H1 (cell line): ENCODE measurements at regions not wholly inside any gene's neighbourhood (a gene's known extent, or its start where the extent isn't known, plus 50 kb on each side); places are given as distances from the start of the nearest gene placed in this dataset.

ENCODE experiments used
- CTCF ChIA-PET: fragments of 300-600 bp; sonication (Branson Sonifier 250); formaldehyde crosslinking; loops from one replicate; lab custom pipeline; 2021; ENCODE audit not compliant: partially characterized antibody; lab: Charles Lee
- POLR2A ChIA-PET: fragments of 300-600 bp; sonication (Branson Sonifier 250); formaldehyde crosslinking; loops from one replicate; lab custom pipeline; 2021; ENCODE audit warnings: inconsistent platforms; ENCODE audit not compliant: partially characterized antibody; lab: Charles Lee
- DNase-seq, 2 experiments: peaks; one replicate each; pipeline versions ENCODE4 v3.0.0 to v3.0.0-alpha.2; 2010 to 2022; ENCODE audit warnings: low spot score in 2 of 2, low read depth in 1 of 2, mixed read lengths in 1 of 2
- FAIRE-seq: peaks from 2 replicates; lab custom pipeline; 2011; peaks lifted over from hg19 to GRCh38; lab: Jason Lieb, UNC
- H2AFZ ChIP-seq: 2 replicates; pipeline ENCODE4 v1.8.1; 2012; ENCODE audit warnings: low read length, inconsistent platforms
- H2AK5ac ChIP-seq: 2 replicates; pipeline ENCODE4 v1.6.1; 2013; ENCODE audit warnings: low read depth, low read length
- H2BK120ac ChIP-seq: replicated peaks from 2 replicates; pipeline ENCODE3; 2013; ENCODE audit warnings: low read depth, low read length, inconsistent platforms
- H2BK12ac ChIP-seq: 2 replicates; pipeline ENCODE4 v1.6.1; 2013; ENCODE audit warnings: low read depth, low read length
- H2BK15ac ChIP-seq: 2 replicates; pipeline ENCODE4 v1.6.1; 2013; ENCODE audit warnings: low read length
- H2BK20ac ChIP-seq: 2 replicates; pipeline ENCODE4 v1.6.1; 2013; ENCODE audit warnings: low read length
- H2BK5ac ChIP-seq: 2 replicates; pipeline ENCODE4 v1.6.1; 2013; ENCODE audit warnings: low read depth, low read length
- H3K14ac ChIP-seq: 2 replicates; pipeline ENCODE4 v1.6.1; 2013; ENCODE audit warnings: inconsistent platforms; ENCODE audit not compliant: insufficient read length
- H3K18ac ChIP-seq: 2 replicates; pipeline ENCODE4 v1.6.1; 2013; ENCODE audit warnings: low read length; ENCODE audit errors: extremely low read depth
- H3K23ac ChIP-seq: 2 replicates; pipeline ENCODE4 v1.6.1; 2013; ENCODE audit warnings: inconsistent platforms; ENCODE audit not compliant: insufficient read length
- H3K23me2 ChIP-seq: 2 replicates; pipeline ENCODE4 v1.6.1; 2013; ENCODE audit warnings: low read depth, low read length
- H3K27ac ChIP-seq: 2 replicates; pipeline ENCODE4 v1.6.1; 2011; ENCODE audit warnings: low read depth, low read length, inconsistent platforms
- H3K27me3 ChIP-seq, 4 experiments: replicated peaks in 1 of 4; 1 replicate in 1 of 4; 2 replicates in 3 of 4; pipeline versions ENCODE4 v1.6.1 to v1.8.1; 2011 to 2013; ENCODE audit warnings: low read length in 3 of 4, mild to moderate bottlenecking in 3 of 4, inconsistent platforms in 2 of 4, mixed read lengths in 2 of 4, moderate library complexity in 1 of 4; ENCODE audit not compliant: control insufficient read depth in 3 of 4, insufficient read depth in 3 of 4; ENCODE audit errors: extremely low read depth in 1 of 4
- H3K36me3 ChIP-seq, 4 experiments: 2 replicates each; pipeline versions ENCODE4 v1.6.1 to v1.8.1; 2011 to 2013; ENCODE audit warnings: mild to moderate bottlenecking in 4 of 4, low read length in 3 of 4, moderate library complexity in 2 of 4, control low read depth in 1 of 4, inconsistent platforms in 1 of 4; ENCODE audit not compliant: insufficient read depth in 4 of 4, control insufficient read depth in 2 of 4
- H3K4ac ChIP-seq: replicated peaks from 2 replicates; pipeline ENCODE3; 2013; ENCODE audit warnings: low read length, low read depth, mixed read lengths, inconsistent platforms; ENCODE audit not compliant: insufficient read length
- H3K4me1 ChIP-seq, 4 experiments: replicated peaks in 1 of 4; 1 replicate in 1 of 4; 2 replicates in 3 of 4; pipeline versions ENCODE4 v1.6.1 to v1.8.1; 2011 to 2013; ENCODE audit warnings: low read length in 3 of 4, inconsistent platforms in 2 of 4, mixed read lengths in 1 of 4; ENCODE audit not compliant: insufficient read depth in 4 of 4, control insufficient read depth in 3 of 4
- H3K4me2 ChIP-seq, 2 experiments: 2 replicates each; pipeline versions ENCODE4 v1.6.1 to v1.8.1; 2011 to 2013; ENCODE audit warnings: low read depth in 2 of 2, low read length in 2 of 2, control low read depth in 1 of 2, inconsistent platforms in 1 of 2, mild to moderate bottlenecking in 1 of 2; ENCODE audit not compliant: insufficient read depth in 1 of 2
- H3K4me3 ChIP-seq, 4 experiments: fragments of 200-600, 300-600 bp in 1 of 4; sonication (generic), shearing (Covaris generic), sonication (Bioruptor Twin) in 1 of 4; 2 replicates each; pipeline versions ENCODE4 v1.5.1 to v1.8.1; 2011 to 2016; ENCODE audit warnings: low read length in 4 of 4, low read depth in 3 of 4, control low read depth in 2 of 4, inconsistent platforms in 2 of 4, mild to moderate bottlenecking in 2 of 4, mixed read lengths in 1 of 4, moderate library complexity in 1 of 4; ENCODE audit not compliant: insufficient read depth in 2 of 4; ENCODE audit errors: extremely low read depth in 1 of 4
- H3K56ac ChIP-seq: replicated peaks from 2 replicates; pipeline ENCODE3; 2013; ENCODE audit warnings: low read depth, mild to moderate bottlenecking, mixed read lengths, low read length, inconsistent platforms; ENCODE audit not compliant: insufficient read length
- H3K79me1 ChIP-seq: 2 replicates; pipeline ENCODE4 v1.6.1; 2013; ENCODE audit warnings: low read depth, low read length, control low read depth
- H3K79me2 ChIP-seq, 2 experiments: 2 replicates each; pipeline versions ENCODE4 v1.6.1 to v1.8.1; 2012 to 2013; ENCODE audit warnings: low read length in 2 of 2, mild to moderate bottlenecking in 2 of 2, inconsistent platforms in 1 of 2; ENCODE audit not compliant: insufficient read depth in 2 of 2, control insufficient read depth in 1 of 2
- H3K9ac ChIP-seq, 4 experiments: replicated peaks in 1 of 4; 1 replicate in 1 of 4; 2 replicates in 3 of 4; pipeline versions ENCODE4 v1.6.1 to v1.8.1; 2011 to 2013; ENCODE audit warnings: low read depth in 3 of 4, low read length in 3 of 4, control low read depth in 2 of 4, mild to moderate bottlenecking in 2 of 4, moderate library complexity in 2 of 4, inconsistent platforms in 1 of 4; ENCODE audit errors: extremely low read depth in 1 of 4
- H3K9me3 ChIP-seq, 2 experiments: 2 replicates each; pipeline versions ENCODE4 v1.6.1 to v1.8.1; 2012 to 2013; ENCODE audit warnings: mild to moderate bottlenecking in 2 of 2, moderate library complexity in 2 of 2, control low read depth in 1 of 2, inconsistent platforms in 1 of 2, low read depth in 1 of 2, low read length in 1 of 2, mixed read lengths in 1 of 2; ENCODE audit not compliant: insufficient read depth in 2 of 2
- H4K20me1 ChIP-seq, 2 experiments: replicated peaks in 1 of 2; 2 replicates each; pipeline versions ENCODE3 to v1.8.1; 2011 to 2013; ENCODE audit warnings: inconsistent platforms in 2 of 2, low read length in 2 of 2, mild to moderate bottlenecking in 1 of 2; ENCODE audit not compliant: insufficient read depth in 2 of 2, control insufficient read depth in 1 of 2
- H4K5ac ChIP-seq: 2 replicates; pipeline ENCODE4 v1.6.1; 2013; ENCODE audit warnings: low read length, low read depth, mixed read lengths, inconsistent platforms; ENCODE audit not compliant: insufficient read length
- H4K8ac ChIP-seq: 2 replicates; pipeline ENCODE4 v1.8.0; 2013; ENCODE audit warnings: mild to moderate bottlenecking, moderate library complexity, low read length, inconsistent platforms; ENCODE audit not compliant: insufficient read depth; ENCODE audit errors: extremely low read depth
- H4K91ac ChIP-seq: replicated peaks from 2 replicates; pipeline ENCODE3; 2013; ENCODE audit warnings: low read length, mixed read lengths, inconsistent platforms; ENCODE audit not compliant: insufficient read length
- CHD2 ChIP-seq: IDR thresholded peaks from 2 replicates; pipeline ENCODE4 v1.6.1; 2012; ENCODE audit warnings: low read length, improper control_type of control experiment
- CREB1 ChIP-seq: IDR thresholded peaks from 2 replicates; pipeline ENCODE4 v1.6.1; 2012; ENCODE audit warnings: inconsistent platforms
- FOSL1 ChIP-seq: IDR thresholded peaks from 2 replicates; pipeline ENCODE4 v1.6.1; 2011; ENCODE audit warnings: mild to moderate bottlenecking, low read depth, low read length, moderate library complexity; ENCODE audit not compliant: insufficient read depth
- KDM1A ChIP-seq: fragments of 200-600, 300-600 bp; sonication (generic); IDR thresholded peaks from 2 replicates; pipeline ENCODE4 v1.7.1; 2016; ENCODE audit warnings: mild to moderate bottlenecking, low read length, borderline replicate concordance
- POLR2A ChIP-seq, 2 experiments: IDR thresholded peaks; 1 replicate in 1 of 2; 2 replicates in 1 of 2; pipeline ENCODE4 v1.6.1; 2011; ENCODE audit warnings: low read depth in 2 of 2, low read length in 2 of 2, mild to moderate bottlenecking in 2 of 2; ENCODE audit errors: control extremely low read depth in 1 of 2
- RAD21 ChIP-seq, 2 experiments: IDR thresholded peaks in 1 of 2; conservative IDR thresholded peaks in 1 of 2; 2 replicates each; pipeline ENCODE4 v1.6.1; 2011; ENCODE audit warnings: low read depth in 2 of 2, low read length in 2 of 2, improper control_type of control experiment in 1 of 2, inconsistent platforms in 1 of 2, mild to moderate bottlenecking in 1 of 2, moderate library complexity in 1 of 2
- RBBP5 ChIP-seq: IDR thresholded peaks from 2 replicates; pipeline ENCODE4 v1.7.1; 2012; ENCODE audit warnings: low read depth, mild to moderate bottlenecking, inconsistent platforms, low read length, moderate library complexity, borderline replicate concordance
- RFX5 ChIP-seq: IDR thresholded peaks from 2 replicates; pipeline ENCODE4 v1.6.1; 2011; ENCODE audit warnings: low read depth, low read length, improper control_type of control experiment, borderline replicate concordance
- SIX5 ChIP-seq: IDR thresholded peaks from 2 replicates; pipeline ENCODE4 v1.6.1; 2011; ENCODE audit warnings: mild to moderate bottlenecking, low read depth, low read length
- SP1 ChIP-seq: IDR thresholded peaks from 2 replicates; pipeline ENCODE4 v1.6.1; 2011; ENCODE audit warnings: low read depth, low read length
- SUZ12 ChIP-seq: fragments of 200-600 bp; sonication (generic); IDR thresholded peaks from 2 replicates; pipeline ENCODE4 v1.6.1; 2012; ENCODE audit warnings: mild to moderate bottlenecking, inconsistent platforms, low read length, moderate library complexity, mixed read lengths
- TAF1 ChIP-seq: IDR thresholded peaks from 2 replicates; pipeline ENCODE4 v1.6.1; 2011; ENCODE audit warnings: mild to moderate bottlenecking, low read depth, low read length
- TBP ChIP-seq: IDR thresholded peaks from 2 replicates; pipeline ENCODE4 v1.6.1; 2011; ENCODE audit warnings: low read depth, low read length, improper control_type of control experiment
- WGBS, 2 experiments: shearing (Covaris generic) in 1 of 2; methylation state at CpG; one replicate each; pipeline versions ENCODE4 v1.1.6 to v1.1.7; 2013 to 2015; ENCODE audit warnings: low lambda C conversion rate in 2 of 2, mixed read lengths in 2 of 2, inconsistent platforms in 1 of 2, low coverage in 1 of 2, missing lambda C conversion rate in 1 of 2; ENCODE audit not compliant: insufficient replicate concordance in 2 of 2, insufficient coverage in 1 of 2, insufficient read length in 1 of 2; ENCODE audit errors: extremely low coverage in 1 of 2, missing lambda C conversion rate in 1 of 2; 5-methylcytosine and 5-hydroxymethylcytosine counted together
- TF ChIP-seq, protein P1 (sequence below): IDR thresholded peaks from 2 replicates; pipeline ENCODE4 v1.6.1; 2012; ENCODE audit warnings: low read length, inconsistent platforms

GRCh38 chr21:35414056-35414455 lies 365.0 kb upstream of the RUNX1 start:
- Histone ChIP-seq H3K27me3 (no peaks in the 10 kb centered on the region), H3K27ac (no peak overlapping the region), H3K4me3 (no peak overlapping the region), H2AFZ (no peak overlapping the region), H3K36me3 (no peaks in the 10 kb centered on the region), H3K56ac (no peak overlapping the region), H3K9ac (no peak overlapping the region), H3K4me1 (peaks cover 0 to 7% (median 3%) of the 10 kb centered on the region in 4 experiments; a peak in 4 of 7 replicates), H3K79me2 (no peaks in the 10 kb centered on the region), H4K8ac (no peak overlapping the region), H3K4me2 (0 out of 4 replicates have a peak overlapping the region, but pooled peaks of 1 of the 2 experiments have one; percentile 2), H3K23ac (no peak overlapping the region), H4K5ac (no peak overlapping the region), H3K9me3 (no peaks in the 10 kb centered on the region), H2BK5ac (no peak overlapping the region), H2AK5ac (no peak overlapping the region), H2BK120ac (no peak overlapping the region), H3K79me1 (no peaks in the 10 kb centered on the region), H4K91ac (no peak overlapping the region), H3K14ac (no peak overlapping the region), H4K20me1 (no peaks in the 10 kb centered on the region), H2BK20ac (no peak overlapping the region), H2BK12ac (no peak overlapping the region), H3K4ac (no peak overlapping the region), H3K23me2 (no peaks in the 10 kb centered on the region; the same call in 1 of the 2 replicates), H2BK15ac (no peak overlapping the region), H3K18ac (no peak overlapping the region)
- 84% methylated on average over 2 of the region's 3 CpGs; no CpG with 5 or more reads in 1 of the 2 experiments for WGBS, 2 experiments
- ChIA-PET POLR2A (no interaction called here), CTCF (no interaction called here)
- DNase-seq (no peak), FAIRE-seq (no peak)
- TF ChIP-seq POLR2A (IDR thresholded peaks at IDR 0.05; ENCODE audit: control extremely low read depth in 1 of 2, low read depth in 2 of 2, low read length in 2 of 2): no peak
- no peak for TF ChIP-seq CREB1
- no peak for TF ChIP-seq TAF1
- TF ChIP-seq RBBP5: no peak
- TF ChIP-seq SUZ12: no peak
- no peak for TF ChIP-seq SIX5
- no peak for TF ChIP-seq TBP
- TF ChIP-seq CHD2: no peak
- TF ChIP-seq RAD21 (IDR thresholded peaks at IDR 0.05 in 1 of 2, conservative IDR thresholded peaks at IDR 0.05 in 1 of 2; ENCODE audit: low read depth in 2 of 2, low read length in 2 of 2): no peak
- TF ChIP-seq, protein P1, sequence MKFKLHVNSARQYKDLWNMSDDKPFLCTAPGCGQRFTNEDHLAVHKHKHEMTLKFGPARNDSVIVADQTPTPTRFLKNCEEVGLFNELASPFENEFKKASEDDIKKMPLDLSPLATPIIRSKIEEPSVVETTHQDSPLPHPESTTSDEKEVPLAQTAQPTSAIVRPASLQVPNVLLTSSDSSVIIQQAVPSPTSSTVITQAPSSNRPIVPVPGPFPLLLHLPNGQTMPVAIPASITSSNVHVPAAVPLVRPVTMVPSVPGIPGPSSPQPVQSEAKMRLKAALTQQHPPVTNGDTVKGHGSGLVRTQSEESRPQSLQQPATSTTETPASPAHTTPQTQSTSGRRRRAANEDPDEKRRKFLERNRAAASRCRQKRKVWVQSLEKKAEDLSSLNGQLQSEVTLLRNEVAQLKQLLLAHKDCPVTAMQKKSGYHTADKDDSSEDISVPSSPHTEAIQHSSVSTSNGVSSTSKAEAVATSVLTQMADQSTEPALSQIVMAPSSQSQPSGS: no peak
- no peak for TF ChIP-seq RFX5
- no peak for TF ChIP-seq SP1
- no peak for TF ChIP-seq KDM1A
- TF ChIP-seq FOSL1: no peak
